Activated CD4-positive, alpha-beta T cell treated with anti-CD3 and anti-CD28 coated beads, Interleukin-2, Interleukin-4, amounts not matched to agents 100 ng/mL and 50 ng/mL, durations not matched to agents 16 hours and 8 hours (primary cell): ENCODE measurements at regions not wholly inside any gene's neighbourhood (a gene's known extent, or its start where the extent isn't known, plus 50 kb on each side); places are given as distances from the start of the nearest gene placed in this dataset.

Source experiments
- DNase-seq: peaks from one replicate; pipeline ENCODE4 v3.0.0-alpha.2; 2020; ENCODE audit warnings: low spot score

DNA sequence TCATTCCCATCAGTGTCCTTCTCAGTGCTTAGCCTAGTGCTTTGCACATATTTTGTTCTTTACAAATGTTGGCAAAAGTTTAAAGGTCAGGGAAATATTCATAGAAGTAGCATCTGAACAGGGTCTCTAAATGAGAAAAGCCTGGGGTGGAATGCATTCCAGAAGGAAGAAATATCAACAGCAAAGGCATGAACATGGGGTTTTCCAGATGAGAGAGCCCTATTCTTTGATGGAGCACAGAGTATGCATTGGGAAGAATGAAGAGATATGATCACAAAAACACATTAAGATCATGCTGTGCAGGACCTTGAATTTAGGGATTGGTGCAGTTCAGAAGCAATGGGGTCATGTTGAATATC lies 140.2 kb downstream of the SNX19 start:
- no peak for DNase-seq

DNA sequence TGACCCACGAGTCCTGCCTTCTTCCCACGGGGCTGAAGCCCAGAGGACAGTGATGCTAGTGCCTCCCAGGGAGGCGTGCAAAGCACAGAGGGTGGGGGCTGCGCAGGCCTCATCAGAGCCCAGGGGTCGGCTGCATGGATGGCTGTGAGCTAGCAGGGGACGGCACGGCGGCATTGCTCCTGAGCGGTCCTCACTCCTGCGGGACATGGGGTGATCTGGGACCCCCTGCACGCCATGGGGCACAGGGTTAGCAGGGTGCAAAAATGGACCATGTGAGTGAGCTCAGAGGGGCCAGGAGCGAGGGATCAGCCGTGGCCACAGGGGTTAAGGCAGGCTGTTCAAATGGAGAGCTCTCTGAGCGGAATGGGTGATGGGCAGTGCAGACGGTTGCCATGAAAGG lies 138.3 kb downstream of the SNX19 start:
- DNase-seq = no peak

DNA sequence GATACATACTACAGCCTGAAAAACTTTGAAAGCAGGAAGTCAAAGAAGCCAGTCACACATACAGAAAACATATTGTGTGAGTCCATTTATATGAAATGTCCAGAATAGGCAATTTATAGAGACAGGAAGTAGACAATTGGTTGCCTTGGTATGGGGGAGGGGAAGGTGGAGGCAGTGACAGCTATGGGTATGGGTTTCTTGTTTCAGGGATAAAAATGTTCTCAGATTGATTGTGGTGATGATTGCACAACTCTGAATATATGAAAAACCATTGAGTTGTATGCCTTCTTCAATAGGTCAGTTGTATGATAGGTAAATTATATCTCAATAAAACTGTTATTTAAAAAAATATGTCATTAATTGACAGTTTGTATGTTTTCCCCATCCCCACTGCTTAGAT lies 137.6 kb downstream of the SNX19 start:
- DNase-seq = no peak

DNA sequence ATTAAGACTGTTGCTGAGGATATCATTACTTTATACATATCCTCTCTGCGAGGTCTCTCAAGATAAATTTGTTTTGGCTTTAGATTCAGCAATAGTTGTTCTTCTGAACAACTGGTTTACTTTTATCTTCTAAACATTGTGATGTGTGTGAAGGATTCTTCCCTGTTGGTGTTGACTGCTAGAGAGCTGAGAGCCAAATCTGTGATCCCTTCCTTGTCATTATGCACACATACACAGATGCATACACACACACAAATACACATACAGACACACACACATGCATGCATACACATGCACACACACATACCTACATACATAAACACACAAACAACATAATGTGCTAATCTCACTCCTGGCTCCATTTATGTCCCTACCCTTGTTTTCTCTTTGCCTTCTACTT lies 137.0 kb downstream of the SNX19 start:
- DNase-seq = no peak

DNA sequence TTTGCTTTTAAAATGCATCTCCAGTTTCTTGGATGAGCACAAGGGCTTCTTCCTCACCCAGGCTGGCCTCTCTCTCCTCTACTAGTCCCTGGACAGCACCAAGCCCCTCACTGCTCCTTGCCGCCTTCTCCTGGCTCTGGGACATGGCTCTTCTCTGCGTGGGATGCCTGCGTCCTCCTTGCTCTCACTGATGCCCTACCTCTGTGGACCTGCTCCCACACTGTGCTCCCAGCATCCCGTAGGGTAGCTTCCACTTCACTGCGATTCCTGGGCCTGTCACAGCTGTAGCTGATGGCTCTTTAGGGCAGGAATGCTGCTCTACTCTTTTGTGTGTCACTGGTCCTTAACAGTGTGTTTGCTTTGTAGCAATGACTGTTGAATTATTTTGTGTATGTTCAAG lies 136.3 kb downstream of the SNX19 start:
- no peak for DNase-seq

DNA sequence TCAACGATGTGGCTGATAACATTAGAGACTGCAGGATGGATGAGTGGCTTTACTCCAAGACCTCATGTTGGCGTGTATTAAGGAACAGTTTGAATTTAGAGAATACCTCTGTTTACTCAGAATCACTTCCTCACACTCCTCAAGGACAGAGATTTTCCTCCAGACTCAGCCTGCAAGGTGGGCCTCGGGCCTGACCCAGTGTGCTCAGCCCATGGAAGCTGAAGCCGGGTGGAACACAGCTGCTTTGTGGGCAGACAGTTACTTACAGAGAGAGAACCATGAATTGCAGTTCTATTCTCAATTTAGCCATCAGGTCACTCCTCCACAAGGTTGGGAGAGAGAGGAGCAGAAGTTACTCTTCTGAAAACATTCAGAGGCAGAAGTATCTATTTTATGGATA lies 135.8 kb downstream of the SNX19 start:
- no peak for DNase-seq

DNA sequence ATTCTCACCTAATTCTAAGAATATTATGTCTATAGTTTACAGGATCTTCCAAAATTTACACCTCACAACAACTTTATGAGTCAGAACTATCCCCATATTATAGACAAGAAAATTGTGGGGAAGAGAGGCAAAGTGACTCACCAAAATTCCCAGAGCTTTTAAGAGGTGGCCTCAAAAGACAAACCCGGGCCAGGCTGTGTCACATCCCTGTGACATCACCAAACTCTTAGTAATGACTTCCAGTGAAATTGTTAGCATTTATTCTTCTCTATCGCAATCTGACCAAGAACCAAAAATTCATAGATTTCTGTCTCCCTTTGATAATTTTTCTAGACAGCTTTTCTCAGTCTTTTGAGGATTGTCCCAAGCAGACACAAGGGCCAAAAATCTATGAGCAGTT lies 134.3 kb downstream of the SNX19 start:
- DNase-seq = no peak

DNA sequence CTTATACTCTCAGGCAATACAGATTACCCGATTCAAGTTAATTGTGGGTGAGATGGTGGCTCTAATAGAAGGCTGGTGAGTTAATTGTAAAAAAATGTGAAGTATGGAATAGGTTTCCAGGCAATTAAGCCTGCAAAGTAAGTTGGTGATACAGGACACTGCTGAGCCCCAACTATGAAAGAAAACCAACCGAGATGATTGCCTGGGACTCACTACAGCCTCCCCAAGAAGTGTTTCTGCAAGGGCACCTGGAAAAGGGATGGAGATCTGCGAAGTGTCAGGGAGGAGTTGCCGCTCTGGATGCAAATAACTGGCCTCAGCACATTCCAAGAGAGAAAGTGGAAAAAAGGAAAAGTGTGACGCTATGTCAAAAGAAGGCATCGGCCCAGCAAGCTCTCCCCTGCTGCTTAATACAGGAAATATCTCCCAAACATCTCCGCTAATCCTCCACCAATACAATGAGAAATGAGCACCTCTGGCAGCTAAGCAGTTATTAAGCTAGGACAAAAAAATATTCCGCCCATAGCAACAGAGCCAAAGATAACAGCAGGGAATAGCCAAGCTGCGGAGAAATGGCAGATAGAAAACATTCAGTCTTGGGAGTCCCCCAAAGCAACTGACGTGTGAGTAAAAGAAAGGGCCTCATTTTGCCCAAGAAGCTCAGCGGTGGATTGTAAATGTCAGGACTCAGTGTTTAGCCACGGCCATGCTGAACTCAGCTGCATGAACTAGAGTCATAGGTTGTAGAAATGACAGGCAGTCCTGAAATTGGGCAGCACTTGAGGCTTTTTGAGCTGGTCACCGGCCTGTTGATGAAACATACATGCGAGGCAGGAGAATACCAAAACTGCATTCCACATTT lies 133.7 kb downstream of the SNX19 start:
- no peak for DNase-seq

DNA sequence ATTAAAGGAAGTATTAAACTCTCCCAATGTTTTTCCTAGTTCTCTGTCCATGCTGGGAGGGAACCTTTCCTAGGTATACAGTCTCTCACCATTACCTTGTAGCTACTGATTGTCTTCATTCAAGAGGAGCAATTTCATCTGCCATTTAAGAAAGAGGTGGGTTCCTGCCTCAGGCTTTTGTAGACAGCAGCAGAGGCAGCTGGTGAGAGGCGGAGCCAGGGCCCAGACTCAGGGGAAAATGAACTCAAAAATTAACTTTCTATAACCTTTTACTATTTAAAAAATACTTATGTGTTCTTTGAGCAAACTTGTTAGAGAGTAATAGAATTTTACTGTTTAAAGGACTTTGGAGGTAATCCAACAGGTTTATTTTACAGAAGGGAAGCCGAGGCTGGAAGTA lies 133.0 kb downstream of the SNX19 start:
- no peak for DNase-seq

DNA sequence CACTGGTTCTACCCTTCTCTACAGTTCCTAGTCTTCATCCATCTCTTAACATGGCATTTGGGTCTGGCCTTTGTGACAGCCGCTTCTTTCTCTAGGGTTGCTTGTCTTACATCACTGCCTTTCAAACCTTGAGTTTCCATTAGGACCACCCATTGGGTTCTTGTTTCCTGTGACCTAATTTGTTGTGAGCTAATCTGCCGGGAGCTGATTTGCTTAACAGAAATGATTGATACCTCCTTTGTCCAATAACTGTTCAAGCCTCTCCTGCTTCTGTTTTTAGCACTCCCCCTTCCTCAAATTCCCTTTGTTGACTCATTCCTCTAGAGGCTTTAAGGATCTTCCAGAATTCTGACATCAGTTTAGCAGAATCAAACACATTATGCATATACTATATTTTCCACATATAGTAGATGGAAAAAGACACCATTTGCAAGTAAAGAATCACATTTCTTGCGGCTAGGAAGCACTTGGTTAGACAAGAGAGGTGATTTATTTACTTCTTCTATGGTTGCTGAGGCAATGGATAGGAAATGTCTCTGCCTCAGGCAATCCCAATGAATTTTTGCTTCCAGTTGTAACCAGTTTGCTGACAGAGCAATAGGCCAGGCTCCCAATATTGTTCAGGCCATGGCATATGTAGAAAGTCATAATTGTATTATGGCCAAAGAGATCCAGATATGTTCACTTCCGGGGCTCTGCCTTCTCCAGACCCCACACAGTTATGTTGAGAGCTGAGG lies 130.7 kb downstream of the SNX19 start:
- no peak for DNase-seq

DNA sequence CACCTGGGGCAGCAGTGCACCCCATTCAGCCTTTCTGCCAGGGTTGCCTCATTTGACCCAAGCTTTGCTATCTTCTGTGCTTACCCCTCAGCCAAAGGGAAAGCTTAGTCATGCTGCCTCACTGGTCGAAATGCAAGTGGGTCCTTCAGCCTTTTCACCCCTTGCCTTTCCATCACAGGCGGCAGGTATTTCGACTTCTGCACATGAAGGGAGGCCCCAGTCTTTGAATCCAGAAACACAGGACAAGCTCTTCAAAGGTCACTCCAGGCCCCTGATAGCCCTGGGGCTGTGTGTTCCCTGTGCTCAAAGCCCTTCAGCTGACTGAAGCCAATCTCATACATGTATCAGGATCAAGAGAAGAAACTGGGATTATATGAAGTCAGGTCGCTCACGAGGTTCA lies 129.7 kb downstream of the SNX19 start:
- DNase-seq = no peak

DNA sequence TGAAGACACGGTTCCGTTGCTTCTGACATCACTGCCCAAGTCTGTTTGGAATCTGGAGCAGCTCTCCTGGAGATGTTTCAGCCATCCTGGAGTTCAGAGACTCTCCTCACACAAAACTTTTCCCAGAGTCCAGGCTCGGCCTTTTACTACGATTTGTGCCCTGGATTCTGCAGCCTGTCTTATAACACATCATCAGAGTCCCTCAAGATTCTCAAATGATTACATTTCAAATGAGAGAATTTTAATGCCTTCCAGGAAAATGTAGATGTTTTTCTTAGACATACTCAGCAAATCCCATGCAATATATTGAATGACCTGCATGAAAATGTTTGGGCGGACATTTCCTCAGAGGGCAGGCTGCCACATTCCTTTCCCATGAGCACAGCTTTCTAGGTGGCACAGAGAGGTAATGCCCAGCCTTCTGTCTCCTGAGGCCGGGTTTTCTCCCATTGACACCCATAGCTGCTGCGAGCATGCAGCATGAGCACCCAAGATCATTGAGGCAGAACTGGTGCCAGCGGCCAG lies 129.1 kb downstream of the SNX19 start:
- no peak for DNase-seq

DNA sequence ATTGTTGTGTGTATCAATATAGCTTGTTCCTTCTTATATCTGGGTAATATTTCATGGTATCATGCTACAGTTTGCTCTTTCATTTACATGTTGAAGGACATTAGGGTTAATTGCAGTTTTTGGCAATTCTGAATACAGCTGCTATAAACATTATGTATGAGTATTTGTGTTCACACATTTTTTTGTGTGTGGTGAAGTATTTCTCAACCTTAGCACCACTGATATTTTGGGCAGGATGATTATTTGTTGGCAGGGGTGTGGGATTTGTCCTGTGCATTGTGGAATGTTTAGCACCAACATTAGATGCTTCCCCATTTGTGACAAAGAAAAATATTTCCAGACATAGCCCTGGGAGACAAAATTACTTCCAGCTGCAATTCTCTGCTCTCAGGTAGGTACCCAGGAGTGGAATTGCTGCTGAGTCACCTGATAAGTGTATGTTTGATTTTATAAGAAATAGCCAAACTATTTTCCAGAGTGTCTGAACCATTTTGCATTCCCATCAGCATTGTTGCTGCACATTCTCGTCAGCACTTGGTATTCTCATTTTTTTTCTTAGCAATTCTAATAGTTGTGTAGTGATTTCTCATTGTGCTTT lies 128.2 kb downstream of the SNX19 start:
- no peak for DNase-seq

DNA sequence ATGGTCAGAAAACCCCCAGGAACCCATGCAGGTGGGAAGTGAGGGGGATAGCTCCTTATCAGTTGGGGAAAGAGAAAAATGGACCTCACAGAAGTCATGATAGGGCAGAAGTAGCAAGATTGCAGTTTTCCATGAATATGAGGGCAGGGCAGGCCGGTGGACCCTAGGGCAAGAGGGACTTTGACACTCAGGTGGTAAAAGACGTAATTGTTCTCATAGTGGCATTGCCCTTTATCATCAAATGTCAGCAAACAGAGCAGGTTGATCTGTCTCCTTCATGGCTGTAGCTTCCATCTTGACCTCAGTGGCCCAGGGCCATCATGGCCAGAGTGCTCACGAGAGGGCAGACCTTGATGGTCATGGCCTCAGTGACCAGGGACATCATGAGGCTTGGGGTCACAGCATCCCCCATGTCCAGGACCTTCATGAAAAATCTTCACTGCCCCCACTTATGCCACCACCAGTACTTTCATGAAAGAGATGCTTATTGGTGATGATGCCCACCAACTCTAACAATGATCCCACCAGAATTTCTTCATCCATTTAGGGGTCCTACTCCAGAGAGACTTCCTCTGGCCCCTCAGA lies 127.1 kb downstream of the SNX19 start:
- no peak for DNase-seq

DNA sequence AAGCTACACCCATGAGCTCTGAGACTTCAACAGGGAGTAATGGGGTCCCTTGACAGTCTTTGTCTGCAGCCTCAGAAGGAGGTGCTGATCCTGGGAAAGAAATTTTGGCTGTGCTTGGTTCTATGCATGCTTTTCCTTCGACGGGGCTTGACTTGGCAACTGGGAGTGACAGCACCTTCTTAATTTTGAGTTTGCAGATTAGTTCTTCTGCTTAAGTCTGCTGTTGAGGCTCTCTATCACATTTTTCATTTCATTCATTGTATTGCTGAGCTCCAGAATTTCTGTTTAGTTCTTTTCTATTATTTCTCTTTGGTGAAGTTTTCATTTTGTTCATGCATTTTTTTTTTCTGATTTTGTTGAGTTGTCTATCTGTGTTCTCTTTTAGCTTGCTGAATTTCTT lies 125.6 kb downstream of the SNX19 start:
- DNase-seq = no peak

DNA sequence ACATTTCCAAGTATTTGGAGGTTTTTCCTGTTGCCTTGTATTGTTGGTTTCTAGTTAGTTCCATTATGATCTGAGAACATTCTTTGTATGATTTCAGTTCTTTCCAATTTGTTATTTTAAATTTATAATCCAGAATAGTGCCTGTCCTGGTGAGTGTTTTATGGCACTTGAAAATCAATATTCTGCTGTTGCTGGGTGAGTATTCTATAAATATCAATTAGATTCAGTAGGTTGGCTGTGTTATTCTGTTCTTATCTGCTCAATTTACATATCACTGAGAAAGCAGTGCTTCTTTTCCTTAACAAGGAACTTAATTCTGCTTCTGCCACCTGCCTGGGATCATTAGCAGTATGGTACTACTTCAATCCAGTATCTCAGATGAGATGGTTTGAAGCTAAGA lies 123.5 kb downstream of the SNX19 start:
- no peak for DNase-seq

DNA sequence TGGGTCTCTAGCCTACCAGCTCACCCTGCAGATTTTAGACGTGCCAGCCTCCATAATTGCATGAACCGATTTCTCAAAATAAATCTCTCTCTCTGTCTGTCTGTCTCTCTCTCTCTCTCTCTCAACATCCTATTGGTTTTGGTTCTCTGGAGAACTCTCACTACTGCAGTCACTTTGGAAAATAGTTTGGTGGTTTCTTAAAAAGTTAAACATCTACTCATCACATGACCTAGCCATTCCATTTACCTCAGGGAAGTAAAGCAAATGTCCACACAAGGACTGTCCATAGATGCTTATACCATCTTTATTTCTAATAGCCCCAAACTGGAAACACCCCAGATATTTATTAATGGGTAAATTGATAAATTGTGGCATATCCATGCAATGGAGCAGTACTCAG lies 119.5 kb downstream of the SNX19 start:
- DNase-seq = no peak

DNA sequence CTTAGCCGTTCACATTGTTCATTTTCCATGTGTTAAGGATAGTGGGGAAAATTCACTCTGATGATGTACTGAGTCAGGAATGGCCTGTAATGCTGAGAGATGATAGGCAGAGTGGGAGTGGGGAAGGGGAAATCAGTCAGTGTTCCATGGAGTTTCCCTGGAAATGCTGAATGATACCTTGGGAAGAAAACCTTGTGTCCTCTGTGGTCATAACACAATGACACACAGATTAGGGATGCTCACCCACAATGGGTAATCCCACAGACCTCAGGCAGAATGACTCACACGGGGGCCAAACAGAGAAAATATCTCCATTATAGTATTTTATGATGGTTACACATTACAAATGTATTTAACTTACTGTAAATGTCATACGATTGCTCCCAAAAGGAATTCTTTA lies 118.0 kb downstream of the SNX19 start:
- no peak for DNase-seq

DNA sequence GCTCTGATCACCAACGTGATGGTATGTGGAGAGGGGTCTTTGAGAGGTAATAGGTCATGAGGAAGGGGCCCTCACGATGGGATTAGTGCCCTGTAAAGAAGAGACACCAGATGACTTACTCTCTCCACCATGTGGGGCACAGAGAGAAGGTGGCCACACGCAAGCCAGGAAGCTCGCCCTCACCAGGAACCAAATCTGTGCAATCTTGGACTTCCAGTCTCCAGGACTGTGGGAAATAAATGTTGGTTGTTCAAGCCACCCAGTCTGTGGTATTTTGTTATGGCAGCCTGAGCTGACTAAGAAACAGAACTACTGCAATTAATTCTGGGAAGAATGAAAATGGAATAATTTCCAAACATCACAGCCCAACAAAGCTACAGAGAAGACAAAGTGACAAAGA lies 117.5 kb downstream of the SNX19 start:
- no peak for DNase-seq

DNA sequence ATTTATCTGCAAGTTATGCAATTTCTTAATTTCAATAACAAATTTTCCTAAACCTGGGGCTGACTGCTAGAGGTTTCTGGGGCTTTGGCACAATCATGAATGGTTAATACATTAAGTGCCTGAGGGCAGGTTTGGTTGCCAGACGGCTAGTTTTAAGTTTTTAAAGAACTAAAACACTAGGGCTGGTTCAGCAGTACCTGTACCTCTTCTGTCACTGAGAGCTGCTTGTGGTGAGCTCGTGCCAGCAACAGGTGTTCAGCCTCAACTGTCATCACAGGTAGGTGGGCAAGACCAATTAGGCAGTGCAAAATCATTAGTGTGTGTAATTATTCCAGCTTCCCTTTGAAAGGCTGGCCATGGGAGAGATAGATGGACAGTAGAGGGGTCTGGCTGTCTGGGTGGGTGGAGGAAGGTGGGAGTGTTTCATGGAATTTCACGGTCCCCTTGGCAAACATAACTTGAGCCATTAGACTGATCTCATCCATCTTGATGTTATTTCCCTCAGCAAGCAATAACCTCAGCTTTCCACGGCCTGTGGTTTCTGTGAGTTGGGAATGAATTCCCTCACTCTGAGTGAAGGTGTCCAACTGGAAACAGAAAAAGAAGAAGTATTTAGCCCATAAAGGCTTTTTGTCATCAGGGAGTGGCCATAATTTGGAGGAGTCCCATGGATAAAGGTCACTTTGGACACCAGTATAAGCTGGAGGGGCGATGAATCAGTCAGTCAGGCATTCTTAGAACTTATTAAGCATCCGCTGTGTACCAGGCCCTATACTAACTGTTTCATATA lies 114.8 kb downstream of the SNX19 start:
- no peak for DNase-seq

DNA sequence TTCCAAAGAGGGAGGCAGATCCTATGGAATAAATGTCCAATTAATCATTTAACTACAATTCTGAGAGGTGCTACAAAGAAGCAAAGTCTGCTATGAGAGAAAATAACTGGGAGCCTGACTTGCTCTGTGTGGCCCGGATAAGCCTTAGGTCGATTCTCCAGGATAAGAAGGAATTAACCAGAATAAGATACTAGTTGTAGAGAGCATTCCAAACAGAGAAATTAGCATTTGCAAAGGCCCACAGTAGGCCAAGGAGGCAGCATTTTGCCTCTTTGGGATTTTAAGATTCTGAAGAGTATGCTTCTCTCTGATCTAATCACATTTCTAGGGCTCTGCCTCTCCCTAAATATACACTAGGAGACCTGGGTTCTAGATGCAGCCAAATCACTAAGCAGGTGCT lies 113.7 kb downstream of the SNX19 start:
- DNase-seq = no peak
